Panc1 (cell line): ENCODE measurements at regions not wholly inside any gene's neighbourhood (a gene's known extent, or its start where the extent isn't known, plus 50 kb on each side); places are given as distances from the start of the nearest gene placed in this dataset.

ENCODE experiments used
- POLR2AphosphoS5 ChIP-seq: IDR thresholded peaks from 2 replicates; pipeline ENCODE4 v1.6.1; 2012; ENCODE audit warnings: mild to moderate bottlenecking, low read depth, low read length, moderate library complexity
- SIN3A ChIP-seq: IDR thresholded peaks from 2 replicates; pipeline ENCODE4 v1.6.1; 2012; ENCODE audit warnings: low read depth, mild to moderate bottlenecking, low read length, moderate library complexity, borderline replicate concordance; ENCODE audit not compliant: insufficient read depth
- TCF7L2 ChIP-seq: IDR thresholded peaks from 2 replicates; pipeline ENCODE4 v1.6.1; 2011; ENCODE audit warnings: mild to moderate bottlenecking, low read depth, low read length, inconsistent platforms
- TF ChIP-seq, protein P1 (sequence below), 2 experiments: IDR thresholded peaks; 2 replicates each; pipeline ENCODE4 v1.6.1; 2011 to 2012; ENCODE audit warnings: low read depth in 2 of 2, control low read depth in 1 of 2, low read length in 1 of 2, mild to moderate bottlenecking in 1 of 2, moderate library complexity in 1 of 2; ENCODE audit not compliant: insufficient read depth in 1 of 2
- TF ChIP-seq, protein P2 (sequence below): fragments of 450-650 bp; IDR thresholded peaks from 2 replicates; pipeline ENCODE4 v1.5.1; 2017; ENCODE audit warnings: mild to moderate bottlenecking

DNA sequence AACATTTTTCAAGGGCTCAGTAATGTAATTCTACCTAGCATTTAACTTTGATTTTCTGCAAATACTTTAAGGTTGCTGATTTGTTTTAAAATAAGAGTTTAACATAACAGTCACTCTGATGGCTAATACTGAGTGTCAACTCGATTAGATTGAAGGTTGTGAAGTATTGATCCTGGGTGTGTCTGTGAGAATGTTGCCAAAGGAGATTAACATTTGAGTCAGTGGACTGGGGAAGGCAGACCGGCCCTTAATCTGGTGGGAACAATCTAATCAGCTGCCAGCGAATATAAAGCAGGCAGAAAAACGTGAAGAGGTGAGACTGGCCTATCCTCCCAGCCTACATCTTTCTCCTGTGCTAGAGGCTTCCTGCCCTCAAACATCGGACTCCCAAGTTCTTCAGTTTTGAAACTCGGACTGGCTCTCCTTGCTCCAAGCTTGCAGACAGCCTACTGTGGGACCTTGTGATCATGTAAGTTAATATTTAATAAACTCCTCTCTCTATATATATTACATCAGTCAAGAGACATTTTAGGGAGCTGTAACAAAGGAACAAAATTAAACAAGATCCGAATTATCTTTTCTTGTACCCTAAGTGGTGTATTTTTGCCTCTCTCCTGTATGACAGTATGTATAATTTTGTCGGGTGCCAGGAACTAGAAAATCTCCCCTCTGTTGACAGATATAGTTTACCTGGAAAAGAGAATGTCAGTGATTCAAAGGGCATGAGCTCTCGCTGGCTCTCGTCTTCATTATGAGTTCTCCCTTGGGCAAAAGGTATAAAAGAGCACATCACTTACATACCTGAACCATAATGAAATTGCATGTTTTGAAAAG, 576.1 kb downstream of the LRRC70 start:
- TF ChIP-seq, protein P1, sequence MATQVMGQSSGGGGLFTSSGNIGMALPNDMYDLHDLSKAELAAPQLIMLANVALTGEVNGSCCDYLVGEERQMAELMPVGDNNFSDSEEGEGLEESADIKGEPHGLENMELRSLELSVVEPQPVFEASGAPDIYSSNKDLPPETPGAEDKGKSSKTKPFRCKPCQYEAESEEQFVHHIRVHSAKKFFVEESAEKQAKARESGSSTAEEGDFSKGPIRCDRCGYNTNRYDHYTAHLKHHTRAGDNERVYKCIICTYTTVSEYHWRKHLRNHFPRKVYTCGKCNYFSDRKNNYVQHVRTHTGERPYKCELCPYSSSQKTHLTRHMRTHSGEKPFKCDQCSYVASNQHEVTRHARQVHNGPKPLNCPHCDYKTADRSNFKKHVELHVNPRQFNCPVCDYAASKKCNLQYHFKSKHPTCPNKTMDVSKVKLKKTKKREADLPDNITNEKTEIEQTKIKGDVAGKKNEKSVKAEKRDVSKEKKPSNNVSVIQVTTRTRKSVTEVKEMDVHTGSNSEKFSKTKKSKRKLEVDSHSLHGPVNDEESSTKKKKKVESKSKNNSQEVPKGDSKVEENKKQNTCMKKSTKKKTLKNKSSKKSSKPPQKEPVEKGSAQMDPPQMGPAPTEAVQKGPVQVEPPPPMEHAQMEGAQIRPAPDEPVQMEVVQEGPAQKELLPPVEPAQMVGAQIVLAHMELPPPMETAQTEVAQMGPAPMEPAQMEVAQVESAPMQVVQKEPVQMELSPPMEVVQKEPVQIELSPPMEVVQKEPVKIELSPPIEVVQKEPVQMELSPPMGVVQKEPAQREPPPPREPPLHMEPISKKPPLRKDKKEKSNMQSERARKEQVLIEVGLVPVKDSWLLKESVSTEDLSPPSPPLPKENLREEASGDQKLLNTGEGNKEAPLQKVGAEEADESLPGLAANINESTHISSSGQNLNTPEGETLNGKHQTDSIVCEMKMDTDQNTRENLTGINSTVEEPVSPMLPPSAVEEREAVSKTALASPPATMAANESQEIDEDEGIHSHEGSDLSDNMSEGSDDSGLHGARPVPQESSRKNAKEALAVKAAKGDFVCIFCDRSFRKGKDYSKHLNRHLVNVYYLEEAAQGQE (IDR thresholded peaks at IDR 0.05; ENCODE audit: insufficient read depth in 1 of 2, low read depth in 2 of 2, low read length in 1 of 2) = no peak
- TF ChIP-seq POLR2AphosphoS5 (no peak), SIN3A (no peak), TCF7L2 (no peak)
- TF ChIP-seq, protein P2, sequence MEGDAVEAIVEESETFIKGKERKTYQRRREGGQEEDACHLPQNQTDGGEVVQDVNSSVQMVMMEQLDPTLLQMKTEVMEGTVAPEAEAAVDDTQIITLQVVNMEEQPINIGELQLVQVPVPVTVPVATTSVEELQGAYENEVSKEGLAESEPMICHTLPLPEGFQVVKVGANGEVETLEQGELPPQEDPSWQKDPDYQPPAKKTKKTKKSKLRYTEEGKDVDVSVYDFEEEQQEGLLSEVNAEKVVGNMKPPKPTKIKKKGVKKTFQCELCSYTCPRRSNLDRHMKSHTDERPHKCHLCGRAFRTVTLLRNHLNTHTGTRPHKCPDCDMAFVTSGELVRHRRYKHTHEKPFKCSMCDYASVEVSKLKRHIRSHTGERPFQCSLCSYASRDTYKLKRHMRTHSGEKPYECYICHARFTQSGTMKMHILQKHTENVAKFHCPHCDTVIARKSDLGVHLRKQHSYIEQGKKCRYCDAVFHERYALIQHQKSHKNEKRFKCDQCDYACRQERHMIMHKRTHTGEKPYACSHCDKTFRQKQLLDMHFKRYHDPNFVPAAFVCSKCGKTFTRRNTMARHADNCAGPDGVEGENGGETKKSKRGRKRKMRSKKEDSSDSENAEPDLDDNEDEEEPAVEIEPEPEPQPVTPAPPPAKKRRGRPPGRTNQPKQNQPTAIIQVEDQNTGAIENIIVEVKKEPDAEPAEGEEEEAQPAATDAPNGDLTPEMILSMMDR = no peak
